Endothelial cell of umbilical vein (primary cell): ENCODE measurements at regions not wholly inside any gene's neighbourhood (a gene's known extent, or its start where the extent isn't known, plus 50 kb on each side); places are given as distances from the start of the nearest gene placed in this dataset.

Source experiments
- BruUV-seq: library from RNA; stranded (reverse); fragments of 400-500 nt; replicated peaks from 2 replicates; lab custom pipeline; 2021; lab: Mats Ljungman, UMichigan
- CTCF ChIA-PET: fragments of 300-600, 350-600 bp; sonication (Branson Sonifier 250); formaldehyde crosslinking; loops from one replicate; lab custom pipeline; 2021; ENCODE audit warnings: antibody characterized with exemption, inconsistent platforms; lab: Charles Lee
- POLR2A ChIA-PET: fragments of 300-600, 350-600 bp; sonication (Branson Sonifier 250); formaldehyde crosslinking; loops from one replicate; lab custom pipeline; 2021; ENCODE audit warnings: antibody characterized with exemption, inconsistent platforms; lab: Charles Lee
- DNase-seq: peaks from one replicate; pipeline ENCODE4 v3.0.0-alpha.2; 2011; ENCODE audit warnings: low read depth, low spot score
- FAIRE-seq: peaks from 2 replicates; lab custom pipeline; 2011; peaks lifted over from hg19 to GRCh38; lab: Jason Lieb, UNC
- H2AFZ ChIP-seq: 2 replicates; pipeline ENCODE4 v1.6.0; 2012; ENCODE audit warnings: low read depth, low read length, control low read depth, inconsistent platforms
- H3K27ac ChIP-seq: 2 replicates; pipeline ENCODE4 v1.5.1; 2011; ENCODE audit warnings: low read depth, mild to moderate bottlenecking, control low read depth, low read length, moderate library complexity; ENCODE audit not compliant: insufficient read depth
- H3K27me3 ChIP-seq, 2 experiments: 2 replicates each; pipeline versions ENCODE4 v1.6.0 to v1.6.1; 2011; ENCODE audit warnings: low read length in 2 of 2, mixed read lengths in 1 of 2; ENCODE audit not compliant: control insufficient read depth in 2 of 2, insufficient read depth in 2 of 2
- H3K36me3 ChIP-seq, 2 experiments: 2 replicates in 1 of 2; 3 replicates in 1 of 2; pipeline ENCODE4 v1.5.1; 2011; ENCODE audit warnings: low read length in 2 of 2, mild to moderate bottlenecking in 1 of 2, moderate library complexity in 1 of 2; ENCODE audit not compliant: control insufficient read depth in 2 of 2, insufficient read depth in 2 of 2; ENCODE audit errors: extremely low read depth in 1 of 2
- H3K4me1 ChIP-seq: 3 replicates; pipeline ENCODE4 v1.5.1; 2011; ENCODE audit warnings: mild to moderate bottlenecking, low read length; ENCODE audit not compliant: control insufficient read depth, insufficient read depth; ENCODE audit errors: extremely low read depth
- H3K4me2 ChIP-seq: 2 replicates; pipeline ENCODE4 v1.6.1; 2011; ENCODE audit warnings: low read length, control low read depth, mixed read lengths; ENCODE audit not compliant: insufficient read depth
- H3K4me3 ChIP-seq, 3 experiments: fragments of 200-600 bp in 1 of 3; sonication (generic), shearing (Covaris generic) in 1 of 3; replicated peaks in 1 of 3; 2 replicates each; pipeline ENCODE4 v1.5.1; 2011 to 2016; ENCODE audit warnings: control low read depth in 3 of 3, low read length in 3 of 3, mild to moderate bottlenecking in 2 of 3, inconsistent platforms in 1 of 3, low read depth in 1 of 3, moderate library complexity in 1 of 3; ENCODE audit not compliant: insufficient read depth in 1 of 3
- H3K79me2 ChIP-seq: 2 replicates; pipeline ENCODE4 v1.6.0; 2012; ENCODE audit warnings: low read length, inconsistent platforms; ENCODE audit not compliant: control insufficient read depth, insufficient read depth
- H3K9ac ChIP-seq: replicated peaks from 2 replicates; pipeline ENCODE3; 2011; ENCODE audit warnings: low read length, control low read depth; ENCODE audit not compliant: insufficient read depth; ENCODE audit errors: extremely low read depth
- H3K9me1 ChIP-seq: replicated peaks from 3 replicates; pipeline ENCODE4 v1.6.0; 2011; ENCODE audit warnings: mild to moderate bottlenecking, low read length; ENCODE audit not compliant: control insufficient read depth, insufficient read depth; ENCODE audit errors: extremely low read depth
- H3K9me3 ChIP-seq: replicated peaks from 2 replicates; pipeline ENCODE4 v1.5.1; 2012; ENCODE audit warnings: low read length, inconsistent platforms; ENCODE audit not compliant: control insufficient read depth, insufficient read depth
- H4K20me1 ChIP-seq: replicated peaks from 2 replicates; pipeline ENCODE3; 2011; ENCODE audit warnings: mild to moderate bottlenecking, low read length; ENCODE audit not compliant: control insufficient read depth, insufficient read depth; ENCODE audit errors: extremely low read depth
- CTCF ChIP-seq, 2 donors: IDR thresholded peaks; 1 replicate in 1 of 2; 2 replicates in 1 of 2; pipeline ENCODE4 v1.5.1; 2011; ENCODE audit warnings: low read length in 2 of 2, mild to moderate bottlenecking in 2 of 2, moderate library complexity in 2 of 2, control low read depth in 1 of 2, inconsistent platforms in 1 of 2, low read depth in 1 of 2; ENCODE audit not compliant: insufficient read depth in 1 of 2; ENCODE audit errors: extremely low read depth in 1 of 2
- EZH2 ChIP-seq: IDR thresholded peaks from 2 replicates; pipeline ENCODE4 v1.6.1; 2012; ENCODE audit warnings: borderline replicate concordance, low read depth, mild to moderate bottlenecking, moderate library complexity, low read length, inconsistent platforms; ENCODE audit not compliant: severe bottlenecking
- FOS ChIP-seq: IDR thresholded peaks from 2 replicates; pipeline ENCODE4 v1.6.1; 2011; ENCODE audit warnings: mild to moderate bottlenecking, low read length, moderate library complexity, borderline replicate concordance; ENCODE audit not compliant: insufficient read depth
- GATA2 ChIP-seq: IDR thresholded peaks from 2 replicates; pipeline ENCODE4 v1.7.0; 2011; ENCODE audit warnings: low read depth, mild to moderate bottlenecking, moderate library complexity, mixed read lengths, low read length; ENCODE audit not compliant: insufficient read length, insufficient read depth
- JUN ChIP-seq: IDR thresholded peaks from 2 replicates; pipeline ENCODE4 v1.6.1; 2011; ENCODE audit warnings: borderline replicate concordance, low read depth; ENCODE audit not compliant: insufficient read length, insufficient read depth
- MYC ChIP-seq: IDR thresholded peaks from one replicate; pipeline ENCODE4 v1.6.1; 2011; ENCODE audit warnings: mild to moderate bottlenecking, low read depth, low read length
- POLR2A ChIP-seq: IDR thresholded peaks from 2 replicates; pipeline ENCODE4 v1.6.1; 2012; ENCODE audit warnings: low read depth, mild to moderate bottlenecking, control low read depth, low read length
- POLR2AphosphoS5 ChIP-seq: IDR thresholded peaks from 2 replicates; pipeline ENCODE4 v1.6.1; 2012; ENCODE audit warnings: low read depth, mild to moderate bottlenecking, control low read depth, low read length, moderate library complexity; ENCODE audit not compliant: insufficient read depth
- dilution Hi-C: fragments of 300-500 bp; cut with MboI; formaldehyde crosslinking; loops from one replicate; pipeline ENCODE4 v1.15.0; 2019; ENCODE audit warnings: low sequenced_read_pairs; ENCODE audit not compliant: extremely low pct_ligation_motif_present
- intact Hi-C: fragments of 100-400 bp; cut with micrococcal nuclease; formaldehyde crosslinking; loops from one replicate; pipeline ENCODE4 v1.10.0; 2022
- TF ChIP-seq, protein P1 (sequence below): IDR thresholded peaks from 2 replicates; pipeline ENCODE4 v1.6.1; 2011; ENCODE audit not compliant: insufficient read depth, insufficient read length

GRCh38 chr1:36722871-36723270 is 240.2 kb upstream of the CSF3R start:
- Histone ChIP-seq H2AFZ (no peak overlapping the region), H3K4me2 (no peak overlapping the region), H3K79me2 (no peaks in the 10 kb centered on the region), H3K27me3 (no peaks in the 10 kb centered on the region), H3K36me3 (no peaks in the 10 kb centered on the region), H3K4me3 (no peak overlapping the region), H3K9me3 (no peaks in the 10 kb centered on the region), H3K9ac (no peak overlapping the region), H3K4me1 (no peaks in the 10 kb centered on the region), H3K27ac (no peak overlapping the region), H4K20me1 (no peaks in the 10 kb centered on the region), H3K9me1 (no peaks in the 10 kb centered on the region)
- intact Hi-C loops (no loop called here), dilution Hi-C loops (no loop called here)
- no TSS peak for BruUV-seq
- POLR2A ChIA-PET: interaction anchor here (0.5 kb wide), 1 partner anchor 29 kb away, joined by 3 read pairs; no protein-coding TSS in a partner anchor
- TF ChIP-seq POLR2AphosphoS5 (no peak), GATA2 (no peak), MYC (no peak), POLR2A (no peak), JUN (no peak), FOS (no peak), CTCF (IDR thresholded peaks at IDR 0.05; ENCODE audit: extremely low read depth in 1 of 2, insufficient read depth in 1 of 2, low read depth in 1 of 2, low read length in 2 of 2) (no peak), EZH2 (no peak)
- TF ChIP-seq, protein P1, sequence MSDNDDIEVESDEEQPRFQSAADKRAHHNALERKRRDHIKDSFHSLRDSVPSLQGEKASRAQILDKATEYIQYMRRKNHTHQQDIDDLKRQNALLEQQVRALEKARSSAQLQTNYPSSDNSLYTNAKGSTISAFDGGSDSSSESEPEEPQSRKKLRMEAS: no peak
- DNase-seq (no peak), FAIRE-seq (no peak)
- CTCF ChIA-PET: no interaction called here
